ENCODE measurements at regions not wholly inside any gene's neighbourhood (a gene's known extent, or its start where the extent isn't known, plus 50 kb on each side); places are given as distances from the start of the nearest gene placed in this dataset.

- DNase-seq, result no peak
Observed at GRCh38 chr6:144335311-144335861, 50.3 kb downstream of the UTRN start.

GRCh38 chr6:144335914-144336313 is 50.8 kb downstream of the UTRN start:
- DNase-seq, result no peak

GRCh38 chr6:144336900-144337299 is 51.8 kb downstream of the UTRN start:
- DNase-seq, result no peak

- no peak for DNase-seq
Observed at GRCh38 chr6:144338474-144338873, 53.3 kb downstream of the UTRN start.

- DNase-seq, result no peak
Observed at GRCh38 chr6:144338951-144339700, 54.0 kb downstream of the UTRN start.

GRCh38 chr6:144339859-144340452 is 54.8 kb downstream of the UTRN start:
- DNase-seq, result no peak

- DNase-seq, result no peak
Observed at GRCh38 chr6:144340541-144341371, 55.6 kb downstream of the UTRN start.

GRCh38 chr6:144341831-144342527 is 56.8 kb downstream of the UTRN start:
- no peak for DNase-seq

GRCh38 chr6:144343701-144344428 is 58.7 kb downstream of the UTRN start:
- no peak for DNase-seq

- DNase-seq, result no peak
Observed at GRCh38 chr6:144344646-144345045, 59.5 kb downstream of the UTRN start.

GRCh38 chr6:144345451-144345850 is 60.3 kb downstream of the UTRN start:
- no peak for DNase-seq

- DNase-seq, result no peak
Observed at GRCh38 chr6:144346719-144347447, 61.7 kb downstream of the UTRN start.

- DNase-seq, result no peak
Observed at GRCh38 chr6:144347448-144347759, 62.3 kb downstream of the UTRN start.

GRCh38 chr6:144347933-144348332 is 62.8 kb downstream of the UTRN start:
- no peak for DNase-seq

- no peak for DNase-seq
Observed at GRCh38 chr6:144349690-144350527, 64.8 kb downstream of the UTRN start.

GRCh38 chr6:144350528-144350880 is 65.4 kb downstream of the UTRN start:
- no peak for DNase-seq

GRCh38 chr6:144351379-144352127 is 66.4 kb downstream of the UTRN start:
- no peak for DNase-seq

GRCh38 chr6:144352331-144352730 is 67.2 kb downstream of the UTRN start:
- DNase-seq, result no peak

- DNase-seq, result no peak
Observed at GRCh38 chr6:144353871-144354314, 68.8 kb downstream of the UTRN start.

- no peak for DNase-seq
Observed at GRCh38 chr6:144359783-144360182, 74.6 kb downstream of the UTRN start.

All from stimulated activated CD4-positive, alpha-beta T cell treated with anti-CD3 and anti-CD28 coated beads, Interleukin-12 subunit alpha, Interleukin-12 subunit beta, amount 100 ng/mL, for 4 hours (primary cell).